ENCODE measurements at regions not wholly inside any gene's neighbourhood (a gene's known extent, or its start where the extent isn't known, plus 50 kb on each side); places are given as distances from the start of the nearest gene placed in this dataset.
A peak's percentile ranks its signal among the peaks of the same experiment; 100 is the strongest.

DNA sequence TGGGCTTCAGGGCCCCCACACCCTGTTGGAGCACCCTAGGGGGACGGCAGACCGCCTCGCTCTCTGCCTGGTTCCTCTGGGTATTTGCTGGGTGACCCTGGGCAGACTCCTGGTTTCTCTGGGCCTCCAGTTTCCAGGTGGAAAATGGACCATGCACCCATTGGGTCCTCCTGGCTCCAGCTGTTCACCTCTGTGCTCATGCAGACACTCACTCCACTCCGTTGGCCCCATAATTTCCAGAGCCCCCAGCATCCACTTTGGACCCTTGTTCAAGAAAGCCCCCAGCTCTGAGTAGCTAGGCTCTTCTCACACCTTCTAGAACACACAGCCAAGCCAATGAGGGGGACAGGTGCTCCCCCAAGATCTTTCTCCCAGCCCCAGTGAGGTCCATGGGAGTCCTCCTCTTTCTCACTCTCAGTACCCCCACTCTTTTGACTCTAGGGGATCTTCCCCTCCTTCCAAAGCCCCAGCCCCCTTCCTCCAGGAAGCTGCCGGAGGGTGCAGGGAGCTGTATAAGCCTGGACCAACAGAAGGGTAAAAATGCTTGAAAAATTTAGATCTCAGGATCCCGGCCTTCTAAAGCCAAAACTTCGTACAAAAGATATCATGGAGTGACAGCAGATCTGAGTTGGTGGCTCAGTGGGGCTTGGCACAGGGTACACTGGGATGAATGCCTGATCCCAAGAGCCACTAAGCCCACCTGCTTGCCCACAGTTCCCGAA lies 174.8 kb upstream of the RTL1 start:
- no peak for TF ChIP-seq ZFX (IDR thresholded peaks at IDR 0.05; ENCODE audit: borderline replicate concordance)
- TF ChIP-seq, protein P1, sequence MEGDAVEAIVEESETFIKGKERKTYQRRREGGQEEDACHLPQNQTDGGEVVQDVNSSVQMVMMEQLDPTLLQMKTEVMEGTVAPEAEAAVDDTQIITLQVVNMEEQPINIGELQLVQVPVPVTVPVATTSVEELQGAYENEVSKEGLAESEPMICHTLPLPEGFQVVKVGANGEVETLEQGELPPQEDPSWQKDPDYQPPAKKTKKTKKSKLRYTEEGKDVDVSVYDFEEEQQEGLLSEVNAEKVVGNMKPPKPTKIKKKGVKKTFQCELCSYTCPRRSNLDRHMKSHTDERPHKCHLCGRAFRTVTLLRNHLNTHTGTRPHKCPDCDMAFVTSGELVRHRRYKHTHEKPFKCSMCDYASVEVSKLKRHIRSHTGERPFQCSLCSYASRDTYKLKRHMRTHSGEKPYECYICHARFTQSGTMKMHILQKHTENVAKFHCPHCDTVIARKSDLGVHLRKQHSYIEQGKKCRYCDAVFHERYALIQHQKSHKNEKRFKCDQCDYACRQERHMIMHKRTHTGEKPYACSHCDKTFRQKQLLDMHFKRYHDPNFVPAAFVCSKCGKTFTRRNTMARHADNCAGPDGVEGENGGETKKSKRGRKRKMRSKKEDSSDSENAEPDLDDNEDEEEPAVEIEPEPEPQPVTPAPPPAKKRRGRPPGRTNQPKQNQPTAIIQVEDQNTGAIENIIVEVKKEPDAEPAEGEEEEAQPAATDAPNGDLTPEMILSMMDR (IDR thresholded peaks at IDR 0.05) = no peak
- no peak overlapping the region for H3K27ac ChIP-seq

DNA sequence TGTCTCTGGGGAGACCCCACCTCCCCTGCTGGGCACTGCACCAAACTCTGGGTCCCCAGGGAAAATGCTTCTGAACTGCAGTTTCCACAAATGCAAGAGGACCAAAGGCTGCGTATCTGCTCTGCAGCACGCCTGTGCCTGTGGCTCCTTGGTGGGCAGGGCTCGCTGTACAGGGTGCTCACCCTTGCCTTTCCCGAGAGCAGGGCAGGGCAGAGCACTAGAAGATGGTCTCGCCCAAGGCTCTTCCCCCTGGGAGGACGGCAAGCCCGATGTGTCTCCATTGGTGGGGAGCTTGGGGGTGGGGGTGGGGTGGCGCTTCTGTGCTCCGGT lies 175.3 kb upstream of the RTL1 start:
- no peak overlapping the region for H3K27ac ChIP-seq
- TF ChIP-seq, protein P1 (IDR thresholded peaks at IDR 0.05) = no peak
- no peak for TF ChIP-seq ZFX (IDR thresholded peaks at IDR 0.05; ENCODE audit: borderline replicate concordance)

DNA sequence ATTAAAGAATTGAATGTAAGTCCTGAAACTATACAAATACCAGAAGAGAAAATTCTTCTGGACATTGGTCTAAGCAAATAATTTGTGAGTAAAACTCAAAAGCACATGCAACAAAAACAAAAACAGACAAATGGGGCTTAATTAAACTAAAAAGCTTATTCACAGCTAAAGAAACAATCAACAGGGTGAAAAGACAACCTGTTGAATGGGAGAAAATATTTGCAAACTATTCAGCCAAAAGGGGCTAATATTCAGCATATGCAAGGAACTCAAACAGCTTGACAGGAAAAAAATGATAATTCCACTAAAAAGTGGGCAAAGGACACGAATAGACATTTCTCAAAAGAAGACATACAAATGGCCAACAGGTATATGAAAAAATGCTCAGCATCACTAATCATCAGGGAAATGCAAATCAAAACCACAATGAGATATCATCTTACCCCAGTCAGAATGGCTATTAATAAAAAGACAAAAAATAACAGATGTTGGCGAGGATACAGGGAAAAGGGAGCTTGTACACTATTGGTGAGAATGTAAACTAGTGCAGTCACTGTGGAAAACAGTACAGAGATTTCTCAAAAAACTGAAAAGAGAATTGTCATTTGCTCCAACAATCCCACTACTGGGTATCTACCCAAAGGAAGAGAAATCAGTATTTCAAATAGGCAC lies 177.5 kb upstream of the RTL1 start:
- H3K27ac ChIP-seq = no peak overlapping the region
- TF ChIP-seq, protein P1 (IDR thresholded peaks at IDR 0.05) = no peak
- no peak for TF ChIP-seq ZFX (IDR thresholded peaks at IDR 0.05; ENCODE audit: borderline replicate concordance)

DNA sequence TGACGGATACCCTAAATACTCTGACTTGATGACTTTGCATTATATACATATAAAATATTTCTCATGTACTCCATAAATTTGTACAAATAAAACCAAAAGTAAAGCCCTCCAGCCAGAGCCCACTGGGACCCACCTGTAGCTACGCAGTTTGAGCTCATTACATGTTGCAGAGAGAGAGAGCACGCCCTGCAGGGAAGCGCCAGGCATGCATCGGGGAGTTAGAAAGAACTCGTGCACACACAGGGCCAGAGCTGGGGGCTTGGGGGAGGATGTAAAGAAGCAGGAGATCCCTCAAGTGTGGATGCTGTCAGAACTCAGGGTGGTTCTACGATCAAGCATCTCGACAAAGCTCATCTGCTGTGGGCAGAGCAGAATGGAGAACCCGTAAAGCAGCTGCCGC lies 178.5 kb upstream of the RTL1 start:
- H3K27ac ChIP-seq = no peak overlapping the region
- TF ChIP-seq, protein P1 (IDR thresholded peaks at IDR 0.05) = no peak
- no peak for TF ChIP-seq ZFX (IDR thresholded peaks at IDR 0.05; ENCODE audit: borderline replicate concordance)

DNA sequence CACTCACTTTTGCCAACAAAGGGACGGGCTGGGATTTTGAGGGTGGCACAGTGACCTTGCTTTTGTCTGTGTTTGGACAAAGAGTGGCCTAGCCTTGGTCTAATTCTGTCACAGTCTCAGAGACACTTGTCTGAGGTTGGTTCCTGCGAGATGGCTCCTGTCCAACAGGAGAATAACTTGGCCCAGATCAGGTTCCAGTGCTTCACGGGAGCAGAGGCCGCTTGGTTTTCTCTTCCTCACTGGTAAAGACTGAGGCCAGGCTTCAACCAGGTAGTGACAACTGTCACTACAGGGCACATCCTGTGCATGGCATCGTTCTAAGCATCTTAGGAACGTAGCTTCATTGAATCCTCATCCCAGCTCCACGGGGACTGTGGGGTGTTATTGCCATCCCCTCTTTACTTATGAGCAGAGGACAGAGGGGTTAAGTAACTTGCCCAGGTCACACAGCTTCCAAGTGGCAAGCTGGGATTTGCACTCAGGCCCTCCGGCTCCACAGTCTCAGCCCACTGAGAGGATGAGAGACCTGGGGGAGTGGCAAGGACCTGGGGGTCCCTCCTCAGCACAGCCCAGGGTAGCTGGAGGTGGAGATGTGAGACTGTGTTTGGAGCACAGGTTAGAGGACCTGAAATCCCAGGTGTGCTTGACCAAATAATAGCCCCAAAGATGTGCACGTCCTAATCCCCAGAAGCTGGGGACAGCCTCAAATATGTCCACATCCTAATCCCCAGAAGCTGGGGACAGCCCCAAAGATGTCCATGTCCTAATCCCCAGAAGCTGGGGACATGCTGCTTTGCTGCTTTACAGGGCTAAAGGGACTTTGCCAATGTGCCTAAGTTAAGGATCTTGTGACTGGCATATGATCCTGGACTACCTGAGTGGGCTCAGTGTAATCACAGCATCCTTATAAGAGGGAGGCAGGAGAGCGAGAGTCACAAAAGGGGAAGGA lies 179.2 kb upstream of the RTL1 start:
- TF ChIP-seq, protein P1 (IDR thresholded peaks at IDR 0.05) = no peak
- TF ChIP-seq ZFX (IDR thresholded peaks at IDR 0.05; ENCODE audit: borderline replicate concordance) = no peak
- no peak overlapping the region for H3K27ac ChIP-seq

DNA sequence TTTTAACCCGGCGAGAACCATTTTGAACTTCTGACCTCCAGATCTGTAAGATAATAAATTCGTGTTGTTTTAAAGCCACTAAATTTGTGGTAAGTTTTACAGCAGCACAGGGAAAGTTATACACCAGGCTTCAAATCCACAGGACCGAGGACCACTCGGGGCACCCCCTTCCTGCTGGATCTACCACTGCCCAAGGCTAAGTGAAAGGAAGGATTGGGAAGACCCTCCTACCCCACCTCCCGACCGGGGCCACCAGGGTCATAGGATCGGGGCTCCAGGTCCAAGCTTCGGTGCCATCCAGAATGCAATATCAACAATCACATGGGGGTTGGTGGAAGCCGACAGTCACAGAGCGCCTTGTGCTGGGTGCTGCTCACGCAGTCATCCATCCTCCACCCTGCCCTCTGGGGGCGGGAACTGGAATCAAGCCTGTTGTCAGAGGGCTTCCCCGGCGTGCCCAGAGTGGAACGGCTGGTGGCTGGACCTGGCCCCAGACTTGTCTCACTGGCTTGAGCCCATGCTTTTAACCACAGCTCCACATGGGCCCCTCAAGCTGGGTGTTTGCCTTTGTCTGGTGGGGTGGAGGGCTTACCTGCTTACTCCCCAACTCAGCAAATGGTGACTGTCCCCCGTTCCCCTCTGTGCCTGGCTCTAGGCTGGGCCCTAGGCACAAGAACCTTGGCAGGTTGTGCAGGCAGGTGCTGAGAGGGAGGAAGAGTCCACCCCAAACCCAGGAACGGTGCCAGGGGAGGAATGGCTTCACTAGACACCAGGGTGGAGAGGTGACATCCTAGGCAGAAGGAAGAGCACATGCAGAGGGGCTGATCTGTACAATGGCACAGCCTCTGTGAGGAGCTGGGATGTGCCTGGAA lies 180.3 kb upstream of the RTL1 start:
- TF ChIP-seq, protein P1 (IDR thresholded peaks at IDR 0.05) = peak; percentile 16
- TF ChIP-seq ZFX (IDR thresholded peaks at IDR 0.05; ENCODE audit: borderline replicate concordance) = no peak
- H3K27ac ChIP-seq = no peak overlapping the region

Data from 22Rv1 (cell line).